ENCODE measurements at regions not wholly inside any gene's neighbourhood (a gene's known extent, or its start where the extent isn't known, plus 50 kb on each side); places are given as distances from the start of the nearest gene placed in this dataset.

DNA sequence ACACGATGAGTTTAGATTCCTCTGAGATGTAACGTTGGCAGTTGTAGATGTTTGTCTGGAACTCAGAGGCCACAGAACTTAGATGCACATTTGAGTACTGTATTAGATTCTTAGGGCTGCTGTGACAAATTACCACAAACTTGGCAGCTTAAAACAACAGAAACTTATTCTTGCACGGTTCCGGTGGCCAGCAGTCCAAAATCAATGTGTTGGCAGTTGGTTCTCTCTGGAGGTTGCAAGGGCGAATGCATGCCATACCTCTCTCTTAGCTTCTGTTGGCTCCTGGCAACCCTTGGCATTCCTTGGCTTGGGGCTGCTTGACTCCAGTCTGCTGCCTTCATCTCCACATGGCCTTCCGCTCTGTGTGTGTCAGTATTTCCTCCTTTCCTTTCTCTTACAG is 118.9 kb downstream of the C12orf75 start:
- Histone ChIP-seq H3K4me1 (ENCODE audit: control insufficient read depth, extremely low read depth, insufficient read depth, low read length) (no peaks in the 10 kb centered on the region), H3K4me3 (replicated peaks in 1 of 4; ENCODE audit: control extremely low read depth in 1 of 4, insufficient read depth in 1 of 4, low read depth in 3 of 4, low read length in 4 of 4) (no peak overlapping the region), H3K27me3 (ENCODE audit: control insufficient read depth, insufficient read depth, low read length) (no peaks in the 10 kb centered on the region), H3K9me3 (ENCODE audit: control insufficient read depth, insufficient read depth, low read depth, low read length) (no peaks in the 10 kb centered on the region), H3K79me2 (ENCODE audit: control insufficient read depth, insufficient read depth, low read length) (no peaks in the 10 kb centered on the region), H3K4me2 (ENCODE audit: extremely low read depth, insufficient read depth, low read length) (no peak overlapping the region), H3K9ac (ENCODE audit: insufficient read depth, low read length) (no peak overlapping the region), H2AFZ (ENCODE audit: low read length) (no peak overlapping the region), H3K27ac (ENCODE audit: insufficient read depth, low read length) (no peak overlapping the region), H4K20me1 (ENCODE audit: control insufficient read depth, extremely low read depth, insufficient read depth, low read length) (no peaks in the 10 kb centered on the region), H3K36me3 (ENCODE audit: control insufficient read depth, insufficient read depth, low read length) (no peaks in the 10 kb centered on the region)
- peak in 1 of 2 donors; percentile 65 for DNase-seq (ENCODE audit: low read depth in 2 of 2)
- TF ChIP-seq, protein P1, sequence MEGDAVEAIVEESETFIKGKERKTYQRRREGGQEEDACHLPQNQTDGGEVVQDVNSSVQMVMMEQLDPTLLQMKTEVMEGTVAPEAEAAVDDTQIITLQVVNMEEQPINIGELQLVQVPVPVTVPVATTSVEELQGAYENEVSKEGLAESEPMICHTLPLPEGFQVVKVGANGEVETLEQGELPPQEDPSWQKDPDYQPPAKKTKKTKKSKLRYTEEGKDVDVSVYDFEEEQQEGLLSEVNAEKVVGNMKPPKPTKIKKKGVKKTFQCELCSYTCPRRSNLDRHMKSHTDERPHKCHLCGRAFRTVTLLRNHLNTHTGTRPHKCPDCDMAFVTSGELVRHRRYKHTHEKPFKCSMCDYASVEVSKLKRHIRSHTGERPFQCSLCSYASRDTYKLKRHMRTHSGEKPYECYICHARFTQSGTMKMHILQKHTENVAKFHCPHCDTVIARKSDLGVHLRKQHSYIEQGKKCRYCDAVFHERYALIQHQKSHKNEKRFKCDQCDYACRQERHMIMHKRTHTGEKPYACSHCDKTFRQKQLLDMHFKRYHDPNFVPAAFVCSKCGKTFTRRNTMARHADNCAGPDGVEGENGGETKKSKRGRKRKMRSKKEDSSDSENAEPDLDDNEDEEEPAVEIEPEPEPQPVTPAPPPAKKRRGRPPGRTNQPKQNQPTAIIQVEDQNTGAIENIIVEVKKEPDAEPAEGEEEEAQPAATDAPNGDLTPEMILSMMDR (conservative IDR thresholded peaks at IDR 0.05 in 1 of 2, IDR thresholded peaks at IDR 0.05 in 1 of 2; ENCODE audit: low read depth in 1 of 2, low read length in 2 of 2): no peak
- no peak for TF ChIP-seq EZH2 (IDR thresholded peaks at IDR 0.05; ENCODE audit: low read length, missing control alignments)

DNA sequence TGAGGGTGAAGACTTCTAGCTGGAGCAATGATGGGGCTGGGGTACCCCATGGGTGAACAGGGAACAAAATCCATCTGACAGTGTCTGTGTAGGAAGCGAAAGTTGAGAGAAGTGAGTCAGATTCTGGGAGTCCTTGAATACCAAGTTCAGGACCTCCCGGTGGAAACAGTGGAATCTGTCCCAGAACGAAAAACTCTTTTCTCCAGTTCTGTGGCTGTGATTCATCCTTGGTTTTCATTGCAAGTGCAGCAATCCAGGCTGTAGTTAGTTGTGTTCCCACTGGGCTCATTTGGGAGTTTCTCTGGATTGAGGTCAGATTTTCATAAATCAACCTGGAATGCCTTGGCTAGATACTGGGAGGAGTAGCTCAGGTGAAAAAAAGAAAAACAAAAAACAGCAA is 120.7 kb downstream of the C12orf75 start:
- no peak overlapping the region for H3K4me2 ChIP-seq (ENCODE audit: extremely low read depth, insufficient read depth, low read length)
- TF ChIP-seq, protein P1 (conservative IDR thresholded peaks at IDR 0.05 in 1 of 2, IDR thresholded peaks at IDR 0.05 in 1 of 2; ENCODE audit: low read depth in 1 of 2, low read length in 2 of 2): no peak
- TF ChIP-seq EZH2 (IDR thresholded peaks at IDR 0.05; ENCODE audit: low read length, missing control alignments): no peak
- H4K20me1 ChIP-seq (ENCODE audit: control insufficient read depth, extremely low read depth, insufficient read depth, low read length): no peaks in the 10 kb centered on the region

DNA sequence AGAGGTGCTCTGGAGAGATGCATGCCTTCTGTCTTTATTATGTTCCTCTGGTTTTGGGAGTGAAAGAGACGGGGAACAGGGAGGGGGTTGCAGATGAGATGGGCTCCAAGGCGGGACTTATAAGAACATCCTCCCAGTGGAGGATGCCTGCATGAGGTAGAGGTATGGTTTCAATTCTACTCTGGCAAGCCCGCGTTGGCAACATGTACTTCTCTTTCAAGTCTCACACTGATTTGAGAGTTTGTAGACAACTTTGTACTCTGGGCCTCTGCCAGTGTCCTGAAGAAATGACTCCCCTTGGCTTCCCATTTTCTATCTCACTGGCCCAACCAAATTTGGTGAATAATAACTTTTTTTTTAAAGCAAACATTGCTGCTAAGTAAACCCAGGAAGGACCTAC is 121.3 kb downstream of the C12orf75 start:
- H3K36me3 ChIP-seq (ENCODE audit: control insufficient read depth, insufficient read depth, low read length): no peaks in the 10 kb centered on the region
- no peaks in the 10 kb centered on the region for H3K27me3 ChIP-seq (ENCODE audit: control insufficient read depth, insufficient read depth, low read length)
- H3K4me2 ChIP-seq (ENCODE audit: extremely low read depth, insufficient read depth, low read length): no peak overlapping the region
- H4K20me1 ChIP-seq (ENCODE audit: control insufficient read depth, extremely low read depth, insufficient read depth, low read length): no peaks in the 10 kb centered on the region
- no peak overlapping the region for H3K9ac ChIP-seq (ENCODE audit: insufficient read depth, low read length)
- no peaks in the 10 kb centered on the region for H3K9me3 ChIP-seq (ENCODE audit: control insufficient read depth, insufficient read depth, low read depth, low read length)
- TF ChIP-seq, protein P1 (conservative IDR thresholded peaks at IDR 0.05 in 1 of 2, IDR thresholded peaks at IDR 0.05 in 1 of 2; ENCODE audit: low read depth in 1 of 2, low read length in 2 of 2): no peak
- no peak for TF ChIP-seq EZH2 (IDR thresholded peaks at IDR 0.05; ENCODE audit: low read length, missing control alignments)
- H3K4me1 ChIP-seq (ENCODE audit: control insufficient read depth, extremely low read depth, insufficient read depth, low read length): no peaks in the 10 kb centered on the region
- no peak for DNase-seq (ENCODE audit: low read depth in 2 of 2)
- H3K4me3 ChIP-seq (replicated peaks in 1 of 4; ENCODE audit: control extremely low read depth in 1 of 4, insufficient read depth in 1 of 4, low read depth in 3 of 4, low read length in 4 of 4): no peak overlapping the region
- H2AFZ ChIP-seq (ENCODE audit: low read length): no peak overlapping the region
- H3K79me2 ChIP-seq (ENCODE audit: control insufficient read depth, insufficient read depth, low read length): no peaks in the 10 kb centered on the region
- no peak overlapping the region for H3K27ac ChIP-seq (ENCODE audit: insufficient read depth, low read length)

More for the DNA sequence above, 120.7 kb downstream of the C12orf75 start:
- DNase-seq (ENCODE audit: low read depth in 2 of 2): peak; percentile 44 to 96
- Histone ChIP-seq H2AFZ (ENCODE audit: low read length) (no peak overlapping the region), H3K9ac (ENCODE audit: insufficient read depth, low read length) (no peak overlapping the region), H3K27ac (ENCODE audit: insufficient read depth, low read length) (no peak overlapping the region), H3K9me3 (ENCODE audit: control insufficient read depth, insufficient read depth, low read depth, low read length) (no peaks in the 10 kb centered on the region), H3K4me3 (replicated peaks in 1 of 4; ENCODE audit: control extremely low read depth in 1 of 4, insufficient read depth in 1 of 4, low read depth in 3 of 4, low read length in 4 of 4) (no peak overlapping the region), H3K27me3 (ENCODE audit: control insufficient read depth, insufficient read depth, low read length) (no peaks in the 10 kb centered on the region), H3K4me1 (ENCODE audit: control insufficient read depth, extremely low read depth, insufficient read depth, low read length) (no peaks in the 10 kb centered on the region), H3K79me2 (ENCODE audit: control insufficient read depth, insufficient read depth, low read length) (no peaks in the 10 kb centered on the region), H3K36me3 (ENCODE audit: control insufficient read depth, insufficient read depth, low read length) (no peaks in the 10 kb centered on the region)

Measured in fibroblast of lung (primary cell).